Trophoblast cell (in vitro differentiated cells and primary cell): ENCODE measurements at regions not wholly inside any gene's neighbourhood (a gene's known extent, or its start where the extent isn't known, plus 50 kb on each side); places are given as distances from the start of the nearest gene placed in this dataset.

ENCODE experiments used
- DNase-seq, 2 donors: peaks; one replicate each; pipeline ENCODE4 v3.0.0-alpha.2; 2016
- H2AFZ ChIP-seq: 2 replicates; pipeline ENCODE4 v1.6.1; 2013; ENCODE audit warnings: low read length, moderate library complexity, mild to moderate bottlenecking; ENCODE audit not compliant: insufficient read depth, poor library complexity
- H2AK5ac ChIP-seq: 2 replicates; pipeline ENCODE4 v1.6.1; 2013; ENCODE audit warnings: mild to moderate bottlenecking, low read length
- H2BK120ac ChIP-seq: 2 replicates; pipeline ENCODE4 v1.6.1; 2013; ENCODE audit warnings: low read length, mild to moderate bottlenecking, moderate library complexity; ENCODE audit not compliant: insufficient read depth, poor library complexity
- H2BK12ac ChIP-seq: 2 replicates; pipeline ENCODE4 v1.6.1; 2013; ENCODE audit warnings: mild to moderate bottlenecking, low read length, moderate library complexity
- H2BK5ac ChIP-seq: 2 replicates; pipeline ENCODE4 v1.6.1; 2013; ENCODE audit warnings: low read length, low read depth, moderate library complexity, mild to moderate bottlenecking; ENCODE audit not compliant: poor library complexity
- H3K14ac ChIP-seq: 2 replicates; pipeline ENCODE4 v1.6.1; 2013; ENCODE audit warnings: mild to moderate bottlenecking, low read length
- H3K18ac ChIP-seq: 2 replicates; pipeline ENCODE4 v1.6.1; 2013; ENCODE audit warnings: mild to moderate bottlenecking, low read length
- H3K23ac ChIP-seq: 2 replicates; pipeline ENCODE4 v1.6.1; 2013; ENCODE audit warnings: low read length
- H3K27ac ChIP-seq: 2 replicates; pipeline ENCODE4 v1.5.1; 2013; ENCODE audit warnings: low read depth, mild to moderate bottlenecking, inconsistent platforms, low read length, moderate library complexity
- H3K27me3 ChIP-seq: 2 replicates; pipeline ENCODE4 v1.6.1; 2013; ENCODE audit warnings: inconsistent platforms, mild to moderate bottlenecking, low read length, moderate library complexity; ENCODE audit not compliant: insufficient read depth
- H3K36me3 ChIP-seq, 2 experiments: 1 replicate in 1 of 2; 2 replicates in 1 of 2; pipeline ENCODE4 v1.6.1; 2013; ENCODE audit warnings: low read length in 2 of 2, mild to moderate bottlenecking in 2 of 2, moderate library complexity in 1 of 2; ENCODE audit not compliant: insufficient read depth in 2 of 2, control insufficient read depth in 1 of 2
- H3K4ac ChIP-seq: 2 replicates; pipeline ENCODE4 v1.6.1; 2013; ENCODE audit warnings: low read depth, mild to moderate bottlenecking, low read length, moderate library complexity
- H3K4me1 ChIP-seq, 2 experiments: 1 replicate in 1 of 2; 2 replicates in 1 of 2; pipeline ENCODE4 v1.6.1; 2013; ENCODE audit warnings: low read length in 2 of 2, mild to moderate bottlenecking in 2 of 2, moderate library complexity in 1 of 2; ENCODE audit not compliant: insufficient read depth in 2 of 2, control insufficient read depth in 1 of 2
- H3K4me2 ChIP-seq: 2 replicates; pipeline ENCODE4 v1.6.1; 2013; ENCODE audit warnings: inconsistent platforms, mild to moderate bottlenecking, low read length, moderate library complexity
- H3K4me3 ChIP-seq: 2 replicates; pipeline ENCODE4 v1.5.1; 2013; ENCODE audit warnings: mild to moderate bottlenecking, low read depth, low read length, inconsistent platforms
- H3K79me1 ChIP-seq: one replicate; pipeline ENCODE4 v1.6.1; 2013; ENCODE audit warnings: low read length
- H3K79me2 ChIP-seq: 2 replicates; pipeline ENCODE4 v1.6.1; 2013; ENCODE audit warnings: low read length, mild to moderate bottlenecking; ENCODE audit not compliant: control insufficient read depth, insufficient read depth, poor library complexity
- H3K9ac ChIP-seq: 2 replicates; pipeline ENCODE4 v1.6.1; 2013; ENCODE audit warnings: mild to moderate bottlenecking, low read length
- H3K9me3 ChIP-seq: 2 replicates; pipeline ENCODE4 v1.6.1; 2013; ENCODE audit warnings: low read depth, mild to moderate bottlenecking, control low read depth, inconsistent platforms, low read length; ENCODE audit not compliant: insufficient read depth
- H4K12ac ChIP-seq: 2 replicates; pipeline ENCODE4 v1.6.1; 2013; ENCODE audit warnings: low read depth, mild to moderate bottlenecking, low read length, moderate library complexity
- H4K8ac ChIP-seq: 2 replicates; pipeline ENCODE4 v1.6.1; 2013; ENCODE audit warnings: low read depth, mild to moderate bottlenecking, low read length, moderate library complexity
- H4K91ac ChIP-seq: one replicate; pipeline ENCODE4 v1.6.1; 2013; ENCODE audit warnings: low read depth, mild to moderate bottlenecking, low read length, moderate library complexity
- WGBS: extraction: QIAGEN DNeasy Blood & Tissue Kit; methylation state at CpG from one replicate; pipeline ENCODE4 v1.1.7; 2013; ENCODE audit warnings: missing lambda C conversion rate; ENCODE audit not compliant: insufficient read length, insufficient coverage; ENCODE audit errors: extremely low coverage; 5-methylcytosine and 5-hydroxymethylcytosine counted together

DNA sequence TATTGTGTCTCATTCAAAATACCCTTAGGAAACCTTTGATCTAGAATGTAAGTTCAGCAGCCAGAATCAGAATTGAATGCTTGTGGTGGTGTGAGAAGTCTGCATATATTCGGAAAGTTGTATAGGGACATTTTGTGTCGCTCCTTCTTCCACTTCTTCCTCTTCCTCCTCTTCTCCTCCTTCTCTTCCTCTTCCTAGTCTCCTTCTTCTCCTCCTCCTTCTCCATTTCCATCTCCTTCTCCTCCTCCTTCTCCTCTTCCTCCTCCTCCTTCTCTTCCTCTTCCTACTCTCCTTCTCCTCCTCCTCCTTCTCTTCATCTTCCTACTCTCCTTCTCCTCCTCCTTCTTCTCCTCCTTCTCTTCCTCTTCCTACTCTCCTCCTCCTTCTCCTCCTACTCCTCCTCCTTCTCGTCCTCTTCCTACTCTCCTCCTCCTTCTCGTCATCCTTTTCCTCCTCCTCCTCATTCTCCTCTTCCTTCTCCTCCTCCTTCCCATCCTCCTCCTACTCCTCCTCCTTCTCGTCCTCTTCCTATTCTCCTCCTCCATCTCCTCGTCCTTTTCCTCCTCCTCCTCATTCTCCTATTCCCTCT, 749.3 kb upstream of the GOLIM4 start:
- H3K4ac ChIP-seq: no peak overlapping the region
- no peak overlapping the region for H2BK5ac ChIP-seq
- no peak overlapping the region for H2AFZ ChIP-seq
- no peak for DNase-seq
- no peaks in the 10 kb centered on the region for H3K27me3 ChIP-seq
- H3K79me2 ChIP-seq: no peaks in the 10 kb centered on the region
- H3K9ac ChIP-seq: no peak overlapping the region
- H3K14ac ChIP-seq: no peak overlapping the region
- no peak overlapping the region for H4K91ac ChIP-seq
- no peak overlapping the region for H3K18ac ChIP-seq
- no peak overlapping the region for H2BK120ac ChIP-seq
- no peak overlapping the region for H3K4me3 ChIP-seq
- H2AK5ac ChIP-seq: no peak overlapping the region
- no peak overlapping the region for H3K4me2 ChIP-seq
- H2BK12ac ChIP-seq: no peak overlapping the region
- no peak overlapping the region for H4K12ac ChIP-seq
- no peaks in the 10 kb centered on the region for H3K9me3 ChIP-seq
- WGBS: over 99% methylated on average over 4 of the region's 6 CpGs
- no peak overlapping the region for H3K27ac ChIP-seq
- no peaks in the 10 kb centered on the region for H3K36me3 ChIP-seq
- H3K4me1 ChIP-seq: no peaks in the 10 kb centered on the region
- no peaks in the 10 kb centered on the region for H3K79me1 ChIP-seq
- no peak overlapping the region for H3K23ac ChIP-seq
- H4K8ac ChIP-seq: no peak overlapping the region

DNA sequence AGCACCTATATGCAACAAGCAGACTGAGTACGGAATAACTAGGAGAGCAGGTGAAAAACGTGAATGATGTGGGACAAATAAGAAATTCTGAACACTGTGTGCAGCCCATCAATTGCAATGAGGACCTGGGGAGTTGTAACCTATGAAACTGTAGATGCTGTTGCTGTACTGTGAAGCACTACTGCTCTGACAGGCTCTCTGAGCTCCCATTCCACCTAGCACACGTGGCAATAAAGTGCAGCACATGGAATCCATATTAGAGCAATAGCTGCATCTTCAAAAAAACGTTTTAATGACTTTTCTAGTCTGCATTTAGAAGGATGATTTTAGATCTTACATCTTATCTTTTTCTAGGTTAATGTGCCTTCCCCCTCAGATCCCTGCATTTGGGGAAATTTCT, 748.7 kb upstream of the GOLIM4 start:
- H3K36me3 ChIP-seq: no peaks in the 10 kb centered on the region
- no peak overlapping the region for H2BK12ac ChIP-seq
- H3K79me1 ChIP-seq: no peaks in the 10 kb centered on the region
- DNase-seq: no peak
- H3K4me1 ChIP-seq: no peaks in the 10 kb centered on the region
- no peak overlapping the region for H4K12ac ChIP-seq
- H3K23ac ChIP-seq: no peak overlapping the region
- H3K79me2 ChIP-seq: no peaks in the 10 kb centered on the region
- no peak overlapping the region for H3K4ac ChIP-seq
- no peak overlapping the region for H3K14ac ChIP-seq
- no peaks in the 10 kb centered on the region for H3K27me3 ChIP-seq
- H2AFZ ChIP-seq: no peak overlapping the region
- no peak overlapping the region for H4K91ac ChIP-seq
- H2BK120ac ChIP-seq: no peak overlapping the region
- no peak overlapping the region for H2BK5ac ChIP-seq
- no peak overlapping the region for H3K18ac ChIP-seq
- no CpG with 5 or more reads among the region's 4 CpGs for WGBS
- no peak overlapping the region for H3K27ac ChIP-seq
- no peak overlapping the region for H3K9ac ChIP-seq
- no peaks in the 10 kb centered on the region for H3K9me3 ChIP-seq
- H3K4me2 ChIP-seq: no peak overlapping the region
- no peak overlapping the region for H2AK5ac ChIP-seq
- H4K8ac ChIP-seq: no peak overlapping the region
- H3K4me3 ChIP-seq: no peak overlapping the region

DNA sequence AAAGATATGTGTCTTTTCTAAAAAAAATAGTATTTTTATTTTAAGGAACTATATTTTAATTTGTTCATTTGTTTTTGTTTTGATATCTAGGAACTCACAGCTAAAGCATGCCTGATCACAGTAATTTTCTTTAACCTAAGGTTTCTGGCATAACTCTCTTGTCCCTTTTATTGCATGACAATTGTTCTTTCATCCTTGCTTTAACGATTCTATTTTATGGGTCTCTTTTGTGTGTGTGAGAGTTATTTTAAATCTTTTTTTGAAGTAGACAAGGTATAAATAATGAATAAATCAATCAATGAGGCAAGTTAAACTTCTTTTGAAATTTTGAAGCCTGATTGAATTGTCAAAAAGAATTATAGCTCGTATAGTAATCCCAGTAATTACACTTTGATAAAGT, 747.8 kb upstream of the GOLIM4 start:
- H3K27ac ChIP-seq: no peak overlapping the region
- no peaks in the 10 kb centered on the region for H3K4me1 ChIP-seq
- no peak overlapping the region for H4K8ac ChIP-seq
- H3K79me1 ChIP-seq: no peaks in the 10 kb centered on the region
- H4K12ac ChIP-seq: no peak overlapping the region
- no peaks in the 10 kb centered on the region for H3K36me3 ChIP-seq
- no peak overlapping the region for H3K4me3 ChIP-seq
- H2BK120ac ChIP-seq: no peak overlapping the region
- H3K4me2 ChIP-seq: no peak overlapping the region
- DNase-seq: no peak
- WGBS: no CpG with 5 or more reads among the region's 2 CpGs
- H3K79me2 ChIP-seq: no peaks in the 10 kb centered on the region
- no peak overlapping the region for H2BK5ac ChIP-seq
- no peak overlapping the region for H3K9ac ChIP-seq
- H2BK12ac ChIP-seq: no peak overlapping the region
- H3K27me3 ChIP-seq: no peaks in the 10 kb centered on the region
- no peak overlapping the region for H2AK5ac ChIP-seq
- no peak overlapping the region for H2AFZ ChIP-seq
- no peak overlapping the region for H4K91ac ChIP-seq
- H3K9me3 ChIP-seq: no peaks in the 10 kb centered on the region
- H3K14ac ChIP-seq: no peak overlapping the region
- H3K18ac ChIP-seq: no peak overlapping the region
- no peak overlapping the region for H3K4ac ChIP-seq
- no peak overlapping the region for H3K23ac ChIP-seq

DNA sequence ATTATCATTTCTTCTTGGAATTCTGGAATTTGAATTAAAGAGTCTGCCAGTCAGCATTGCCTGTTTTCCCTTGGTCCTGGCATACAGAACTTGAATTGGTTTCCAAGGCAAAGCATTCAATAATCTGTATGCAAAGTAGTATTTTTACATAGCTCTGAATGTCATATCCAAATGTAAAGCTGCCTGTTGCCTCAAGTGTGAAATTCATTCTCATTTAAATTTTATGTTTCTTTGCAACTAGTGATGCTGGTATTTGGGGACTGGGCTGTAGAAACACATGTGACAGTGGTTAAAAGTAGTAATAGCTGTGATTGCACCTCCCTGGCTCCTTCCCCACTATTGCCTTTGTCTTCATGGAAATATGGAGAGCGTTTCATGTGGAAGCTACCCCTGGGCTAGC, 743.9 kb upstream of the GOLIM4 start:
- Histone ChIP-seq H3K9ac (no peak overlapping the region), H3K4ac (no peak overlapping the region), H4K8ac (no peak overlapping the region), H3K4me1 (no peaks in the 10 kb centered on the region), H4K91ac (no peak overlapping the region), H3K14ac (no peak overlapping the region), H3K4me3 (no peak overlapping the region), H2BK5ac (no peak overlapping the region), H2AFZ (no peak overlapping the region), H3K79me2 (no peaks in the 10 kb centered on the region), H3K79me1 (no peaks in the 10 kb centered on the region), H2BK120ac (no peak overlapping the region), H3K27ac (no peak overlapping the region), H3K27me3 (no peaks in the 10 kb centered on the region), H3K23ac (no peak overlapping the region), H2AK5ac (no peak overlapping the region), H3K4me2 (no peak overlapping the region), H3K18ac (no peak overlapping the region), H4K12ac (no peak overlapping the region), H3K36me3 (no peaks in the 10 kb centered on the region), H3K9me3 (no peaks in the 10 kb centered on the region), H2BK12ac (no peak overlapping the region)
- no CpG with 5 or more reads among the region's 1 CpG for WGBS
- DNase-seq: no peak
